ENCODE measurements at regions not wholly inside any gene's neighbourhood (a gene's known extent, or its start where the extent isn't known, plus 50 kb on each side); places are given as distances from the start of the nearest gene placed in this dataset.

DNA sequence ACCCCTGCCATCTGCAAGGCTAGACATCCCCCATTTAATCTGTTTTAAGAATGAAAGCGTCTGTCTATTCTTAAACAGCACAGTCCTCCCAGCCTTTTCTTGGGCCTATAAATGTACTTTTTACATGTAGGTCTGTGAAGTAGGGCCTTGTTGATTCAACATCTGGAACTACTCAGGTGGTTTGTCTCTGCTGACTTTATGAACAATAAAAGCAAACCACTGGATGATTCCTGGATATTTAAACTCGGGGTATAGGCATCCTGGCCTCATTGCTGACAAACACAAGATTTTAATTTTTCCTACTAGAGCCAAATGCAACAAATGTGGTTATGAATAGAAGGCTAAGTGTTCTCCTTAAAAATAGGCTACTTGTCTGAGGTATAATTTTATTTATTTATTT, 198.3 kb downstream of the WDR11 start:
- TF ChIP-seq ZNF274 (IDR thresholded peaks at IDR 0.05; ENCODE audit: low read depth, low read length), result no peak
- no peak for TF ChIP-seq YY1 (IDR thresholded peaks at IDR 0.05; ENCODE audit: insufficient read depth, insufficient read length)
